ENCODE measurements at regions not wholly inside any gene's neighbourhood (a gene's known extent, or its start where the extent isn't known, plus 50 kb on each side); places are given as distances from the start of the nearest gene placed in this dataset.

DNA sequence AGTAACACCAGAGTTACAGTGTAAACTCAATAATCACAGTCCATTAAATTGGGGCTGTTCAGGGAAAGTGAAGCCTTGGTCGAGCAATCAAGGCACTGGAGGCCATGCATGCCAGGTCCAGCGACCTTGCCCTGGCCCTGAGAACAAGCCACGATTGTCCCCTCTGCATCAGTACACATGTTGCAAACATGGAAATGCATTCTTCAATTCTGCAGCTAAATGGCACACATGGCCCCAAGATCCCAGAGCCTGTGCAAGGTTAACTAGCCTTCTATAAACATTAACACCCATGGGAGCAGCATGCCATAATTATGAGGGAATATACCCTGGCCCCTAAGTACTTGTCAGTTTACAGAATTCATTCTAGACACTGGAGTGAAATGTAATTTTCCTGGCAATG is 204.7 kb downstream of the HS3ST3B1 start:
- TF ChIP-seq POLR2A (IDR thresholded peaks at IDR 0.05) = no peak
- TF ChIP-seq, protein P1, sequence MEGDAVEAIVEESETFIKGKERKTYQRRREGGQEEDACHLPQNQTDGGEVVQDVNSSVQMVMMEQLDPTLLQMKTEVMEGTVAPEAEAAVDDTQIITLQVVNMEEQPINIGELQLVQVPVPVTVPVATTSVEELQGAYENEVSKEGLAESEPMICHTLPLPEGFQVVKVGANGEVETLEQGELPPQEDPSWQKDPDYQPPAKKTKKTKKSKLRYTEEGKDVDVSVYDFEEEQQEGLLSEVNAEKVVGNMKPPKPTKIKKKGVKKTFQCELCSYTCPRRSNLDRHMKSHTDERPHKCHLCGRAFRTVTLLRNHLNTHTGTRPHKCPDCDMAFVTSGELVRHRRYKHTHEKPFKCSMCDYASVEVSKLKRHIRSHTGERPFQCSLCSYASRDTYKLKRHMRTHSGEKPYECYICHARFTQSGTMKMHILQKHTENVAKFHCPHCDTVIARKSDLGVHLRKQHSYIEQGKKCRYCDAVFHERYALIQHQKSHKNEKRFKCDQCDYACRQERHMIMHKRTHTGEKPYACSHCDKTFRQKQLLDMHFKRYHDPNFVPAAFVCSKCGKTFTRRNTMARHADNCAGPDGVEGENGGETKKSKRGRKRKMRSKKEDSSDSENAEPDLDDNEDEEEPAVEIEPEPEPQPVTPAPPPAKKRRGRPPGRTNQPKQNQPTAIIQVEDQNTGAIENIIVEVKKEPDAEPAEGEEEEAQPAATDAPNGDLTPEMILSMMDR (IDR thresholded peaks at IDR 0.05 in 4 of 5, conservative IDR thresholded peaks at IDR 0.05 in 1 of 5) = no peak
- Histone ChIP-seq H3K27me3 (no peaks in the 10 kb centered on the region), H3K36me3 (no peaks in the 10 kb centered on the region), H3K27ac (no peak overlapping the region), H3K4me1 (no peaks in the 10 kb centered on the region), H3K9me3 (no peaks in the 10 kb centered on the region), H3K4me3 (no peak overlapping the region)
- DNase-seq (no peak), ATAC-seq (no peak)
- in situ Hi-C loops (cut with MboI; ENCODE audit: low sequenced_read_pairs in 4 of 4) (no loop called here), intact Hi-C loops (cut with DNase I; ENCODE audit: low total_unique reads) (no loop called here)

DNA sequence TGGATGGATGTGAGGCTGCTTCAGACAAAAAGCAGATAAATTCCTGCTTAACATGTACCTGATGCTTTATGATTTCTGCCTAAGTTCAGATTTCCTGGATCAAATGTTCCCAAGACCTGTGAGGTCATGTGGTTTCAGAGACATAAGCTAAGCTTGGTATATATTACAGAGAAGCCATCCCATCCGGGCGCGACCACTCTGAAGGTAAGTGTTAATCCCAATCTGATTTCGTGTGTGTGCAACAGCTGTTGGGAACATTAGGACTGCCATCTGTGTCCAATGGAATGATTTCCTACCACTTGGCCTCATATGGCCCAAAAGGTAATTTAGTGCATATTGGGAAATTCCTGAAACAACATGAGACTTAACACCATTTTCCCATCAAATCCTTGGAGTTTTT is 199.1 kb downstream of the HS3ST3B1 start:
- in situ Hi-C loops (cut with MboI; ENCODE audit: low sequenced_read_pairs in 4 of 4) = no loop called here
- Histone ChIP-seq H3K4me1 (no peaks in the 10 kb centered on the region), H3K27me3 (no peaks in the 10 kb centered on the region), H3K27ac (no peak overlapping the region), H3K4me3 (no peak overlapping the region), H3K9me3 (no peaks in the 10 kb centered on the region), H3K36me3 (no peaks in the 10 kb centered on the region)
- intact Hi-C loops (cut with DNase I; ENCODE audit: low total_unique reads) = no loop called here
- DNase-seq = no peak
- no peak for TF ChIP-seq POLR2A (IDR thresholded peaks at IDR 0.05)
- TF ChIP-seq, protein P1 (IDR thresholded peaks at IDR 0.05 in 4 of 5, conservative IDR thresholded peaks at IDR 0.05 in 1 of 5) = no peak
- ATAC-seq = no peak

DNA sequence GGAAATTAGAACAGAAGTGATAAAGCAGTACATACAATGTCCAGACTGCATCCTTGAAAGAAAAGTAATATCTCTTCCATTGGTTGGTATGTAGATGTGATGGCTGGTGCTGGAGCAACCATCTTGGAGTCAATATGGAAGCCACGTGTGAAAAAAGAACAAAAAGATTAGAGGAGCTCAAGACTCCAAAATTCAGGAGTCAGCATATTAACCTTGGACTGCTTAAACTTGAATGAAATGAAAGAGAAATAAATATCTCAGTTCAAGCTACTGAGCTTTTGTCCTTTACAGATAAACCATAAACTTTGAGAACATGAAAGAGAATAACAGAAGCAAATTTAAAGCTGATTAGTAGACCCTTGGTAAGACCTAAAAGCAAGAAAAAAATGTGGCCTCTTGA is 197.9 kb downstream of the HS3ST3B1 start:
- intact Hi-C loops (cut with DNase I; ENCODE audit: low total_unique reads) = no loop called here
- Histone ChIP-seq H3K27ac (no peak overlapping the region), H3K9me3 (no peaks in the 10 kb centered on the region), H3K4me1 (no peaks in the 10 kb centered on the region), H3K27me3 (no peaks in the 10 kb centered on the region), H3K4me3 (no peak overlapping the region), H3K36me3 (no peaks in the 10 kb centered on the region)
- DNase-seq (no peak), ATAC-seq (no peak)
- TF ChIP-seq, protein P1 (IDR thresholded peaks at IDR 0.05 in 4 of 5, conservative IDR thresholded peaks at IDR 0.05 in 1 of 5) = no peak
- TF ChIP-seq POLR2A (IDR thresholded peaks at IDR 0.05) = no peak
- in situ Hi-C loops (cut with MboI; ENCODE audit: low sequenced_read_pairs in 4 of 4) = no loop called here

DNA sequence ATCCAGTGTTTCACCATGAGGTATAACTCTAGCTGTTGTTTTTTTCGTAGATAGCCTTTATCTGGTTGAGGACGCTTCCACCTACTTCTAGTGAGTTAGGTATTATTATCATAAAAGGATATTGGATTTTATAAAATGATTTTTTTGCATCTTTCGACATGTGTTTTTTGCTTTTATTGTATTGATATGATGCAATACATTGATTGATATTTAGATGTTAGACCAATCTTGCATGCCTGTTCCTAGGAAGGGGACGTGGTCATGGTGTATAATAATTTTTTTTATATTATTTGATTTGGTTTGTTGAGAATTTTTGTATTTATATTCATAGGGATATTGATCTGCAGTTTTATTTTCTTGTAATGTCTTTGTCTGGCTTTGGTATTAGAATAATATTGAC is 193.3 kb downstream of the HS3ST3B1 start:
- Histone ChIP-seq H3K4me3 (no peak overlapping the region), H3K9me3 (no peaks in the 10 kb centered on the region), H3K36me3 (no peaks in the 10 kb centered on the region), H3K27me3 (no peaks in the 10 kb centered on the region), H3K27ac (no peak overlapping the region), H3K4me1 (no peaks in the 10 kb centered on the region)
- DNase-seq (no peak), ATAC-seq (no peak)
- intact Hi-C loops (cut with DNase I; ENCODE audit: low total_unique reads) = no loop called here
- TF ChIP-seq POLR2A (IDR thresholded peaks at IDR 0.05) = no peak
- TF ChIP-seq, protein P1 (IDR thresholded peaks at IDR 0.05 in 4 of 5, conservative IDR thresholded peaks at IDR 0.05 in 1 of 5) = no peak
- in situ Hi-C loops (cut with MboI; ENCODE audit: low sequenced_read_pairs in 4 of 4) = no loop called here

DNA sequence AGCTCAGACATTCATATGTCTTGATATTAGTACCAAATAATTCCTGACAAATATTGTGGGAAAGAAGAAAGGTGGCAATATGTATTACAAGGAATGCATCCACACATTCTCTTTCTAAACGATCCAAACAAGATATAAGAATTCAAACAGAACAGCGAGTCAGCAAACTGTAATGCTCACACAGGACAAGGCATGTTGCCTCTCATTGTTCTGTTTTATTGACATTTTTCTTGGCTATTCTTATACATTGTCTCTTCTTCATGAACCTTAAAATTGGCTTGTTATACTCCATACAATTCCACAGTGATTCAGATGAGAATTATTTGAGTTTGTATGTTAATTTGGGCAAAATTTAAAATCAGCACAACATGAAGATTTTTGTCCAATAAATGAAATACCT is 189.1 kb downstream of the HS3ST3B1 start:
- H3K27ac ChIP-seq = no peak overlapping the region
- DNase-seq (no peak), ATAC-seq (no peak)
- no peaks in the 10 kb centered on the region for H3K9me3 ChIP-seq
- no peak for TF ChIP-seq POLR2A (IDR thresholded peaks at IDR 0.05)
- TF ChIP-seq, protein P1 (IDR thresholded peaks at IDR 0.05 in 4 of 5, conservative IDR thresholded peaks at IDR 0.05 in 1 of 5) = no peak
- in situ Hi-C loops (cut with MboI; ENCODE audit: low sequenced_read_pairs in 4 of 4) = no loop called here
- no peaks in the 10 kb centered on the region for H3K27me3 ChIP-seq
- no peak overlapping the region for H3K4me3 ChIP-seq
- H3K36me3 ChIP-seq = no peaks in the 10 kb centered on the region
- H3K4me1 ChIP-seq = no peaks in the 10 kb centered on the region
- intact Hi-C loops (cut with DNase I; ENCODE audit: low total_unique reads) = no loop called here

Data from gastrocnemius medialis (tissue), 4 donors.